GM18517 (cell line): ENCODE measurements at regions not wholly inside any gene's neighbourhood (a gene's known extent, or its start where the extent isn't known, plus 50 kb on each side); places are given as distances from the start of the nearest gene placed in this dataset.
"Not testable (repeated sequence)": the region's sequence is repeated elsewhere in the genome, so short reads cannot be mapped to it uniquely, and the experiment has no call there.

Source experiments
- ATAC-seq: cut with Tn5 transposase; IDR thresholded peaks from one replicate; pipeline ENCODE4 v1.9.1; 2021; ENCODE audit warnings: mild to moderate bottlenecking, moderate library complexity; ENCODE audit not compliant: unreplicated experiment

GRCh38 chr15:53218666-53219580 lies 428.8 kb upstream of the ONECUT1 start:
- ATAC-seq: no peak

GRCh38 chr15:53216036-53216435 lies 425.9 kb upstream of the ONECUT1 start:
- no peak for ATAC-seq

- no peak for ATAC-seq
Observed at GRCh38 chr15:53213336-53213735, 423.2 kb upstream of the ONECUT1 start.

- no peak for ATAC-seq
Observed at GRCh38 chr15:53212785-53213184, 422.6 kb upstream of the ONECUT1 start.

- ATAC-seq: no peak
Observed at GRCh38 chr15:53210653-53211052, 420.5 kb upstream of the ONECUT1 start.

- no peak for ATAC-seq
Observed at GRCh38 chr15:53209396-53210042, 419.4 kb upstream of the ONECUT1 start.

- ATAC-seq: no peak
Observed at GRCh38 chr15:53208751-53209150, 418.6 kb upstream of the ONECUT1 start.

- no peak for ATAC-seq
Observed at GRCh38 chr15:53203454-53203853, 413.3 kb upstream of the ONECUT1 start.

GRCh38 chr15:53202876-53203275 lies 412.7 kb upstream of the ONECUT1 start:
- no peak for ATAC-seq

GRCh38 chr15:53197426-53197839 lies 407.3 kb upstream of the ONECUT1 start:
- peak; percentile 57 for ATAC-seq

GRCh38 chr15:53196788-53197187 lies 406.7 kb upstream of the ONECUT1 start:
- no peak for ATAC-seq

- ATAC-seq: no peak
Observed at GRCh38 chr15:53196242-53196641, 406.1 kb upstream of the ONECUT1 start.

- no peak for ATAC-seq
Observed at GRCh38 chr15:53193149-53193548, 403.0 kb upstream of the ONECUT1 start.

- ATAC-seq: no peak
Observed at GRCh38 chr15:53189860-53190259, 399.7 kb upstream of the ONECUT1 start.

- ATAC-seq: not testable (repeated sequence)
Observed at GRCh38 chr15:53183449-53183848, 393.3 kb upstream of the ONECUT1 start.

- ATAC-seq: no peak
Observed at GRCh38 chr15:53171571-53171970, 381.4 kb upstream of the ONECUT1 start.

- ATAC-seq: no peak
Observed at GRCh38 chr15:53166684-53167201, 376.6 kb upstream of the ONECUT1 start.

GRCh38 chr15:53165988-53166683 lies 376.0 kb upstream of the ONECUT1 start:
- ATAC-seq: no peak

GRCh38 chr15:53160092-53160704 lies 370.1 kb upstream of the ONECUT1 start:
- no peak for ATAC-seq

GRCh38 chr15:53159458-53159857 lies 369.3 kb upstream of the ONECUT1 start:
- ATAC-seq: no peak

GRCh38 chr15:53158995-53159394 lies 368.9 kb upstream of the ONECUT1 start:
- ATAC-seq: no peak
